H1 (cell line): ENCODE measurements at regions not wholly inside any gene's neighbourhood (a gene's known extent, or its start where the extent isn't known, plus 50 kb on each side); places are given as distances from the start of the nearest gene placed in this dataset.

ENCODE experiments used
- CTCF ChIA-PET: fragments of 300-600 bp; sonication (Branson Sonifier 250); formaldehyde crosslinking; loops from one replicate; lab custom pipeline; 2021; ENCODE audit not compliant: partially characterized antibody; lab: Charles Lee
- POLR2A ChIA-PET: fragments of 300-600 bp; sonication (Branson Sonifier 250); formaldehyde crosslinking; loops from one replicate; lab custom pipeline; 2021; ENCODE audit warnings: inconsistent platforms; ENCODE audit not compliant: partially characterized antibody; lab: Charles Lee
- DNase-seq, 2 experiments: peaks; one replicate each; pipeline versions ENCODE4 v3.0.0 to v3.0.0-alpha.2; 2010 to 2022; ENCODE audit warnings: low spot score in 2 of 2, low read depth in 1 of 2, mixed read lengths in 1 of 2
- FAIRE-seq: peaks from 2 replicates; lab custom pipeline; 2011; peaks lifted over from hg19 to GRCh38; lab: Jason Lieb, UNC
- H2AFZ ChIP-seq: 2 replicates; pipeline ENCODE4 v1.8.1; 2012; ENCODE audit warnings: low read length, inconsistent platforms
- H2AK5ac ChIP-seq: 2 replicates; pipeline ENCODE4 v1.6.1; 2013; ENCODE audit warnings: low read depth, low read length
- H2BK120ac ChIP-seq: replicated peaks from 2 replicates; pipeline ENCODE3; 2013; ENCODE audit warnings: low read depth, low read length, inconsistent platforms
- H2BK12ac ChIP-seq: 2 replicates; pipeline ENCODE4 v1.6.1; 2013; ENCODE audit warnings: low read depth, low read length
- H2BK15ac ChIP-seq: 2 replicates; pipeline ENCODE4 v1.6.1; 2013; ENCODE audit warnings: low read length
- H2BK20ac ChIP-seq: 2 replicates; pipeline ENCODE4 v1.6.1; 2013; ENCODE audit warnings: low read length
- H2BK5ac ChIP-seq: 2 replicates; pipeline ENCODE4 v1.6.1; 2013; ENCODE audit warnings: low read depth, low read length
- H3K14ac ChIP-seq: 2 replicates; pipeline ENCODE4 v1.6.1; 2013; ENCODE audit warnings: inconsistent platforms; ENCODE audit not compliant: insufficient read length
- H3K18ac ChIP-seq: 2 replicates; pipeline ENCODE4 v1.6.1; 2013; ENCODE audit warnings: low read length; ENCODE audit errors: extremely low read depth
- H3K23ac ChIP-seq: 2 replicates; pipeline ENCODE4 v1.6.1; 2013; ENCODE audit warnings: inconsistent platforms; ENCODE audit not compliant: insufficient read length
- H3K23me2 ChIP-seq: 2 replicates; pipeline ENCODE4 v1.6.1; 2013; ENCODE audit warnings: low read depth, low read length
- H3K27ac ChIP-seq: 2 replicates; pipeline ENCODE4 v1.6.1; 2011; ENCODE audit warnings: low read depth, low read length, inconsistent platforms
- H3K27me3 ChIP-seq, 4 experiments: replicated peaks in 1 of 4; 1 replicate in 1 of 4; 2 replicates in 3 of 4; pipeline versions ENCODE4 v1.6.1 to v1.8.1; 2011 to 2013; ENCODE audit warnings: low read length in 3 of 4, mild to moderate bottlenecking in 3 of 4, inconsistent platforms in 2 of 4, mixed read lengths in 2 of 4, moderate library complexity in 1 of 4; ENCODE audit not compliant: control insufficient read depth in 3 of 4, insufficient read depth in 3 of 4; ENCODE audit errors: extremely low read depth in 1 of 4
- H3K36me3 ChIP-seq, 4 experiments: 2 replicates each; pipeline versions ENCODE4 v1.6.1 to v1.8.1; 2011 to 2013; ENCODE audit warnings: mild to moderate bottlenecking in 4 of 4, low read length in 3 of 4, moderate library complexity in 2 of 4, control low read depth in 1 of 4, inconsistent platforms in 1 of 4; ENCODE audit not compliant: insufficient read depth in 4 of 4, control insufficient read depth in 2 of 4
- H3K4ac ChIP-seq: replicated peaks from 2 replicates; pipeline ENCODE3; 2013; ENCODE audit warnings: low read length, low read depth, mixed read lengths, inconsistent platforms; ENCODE audit not compliant: insufficient read length
- H3K4me1 ChIP-seq, 4 experiments: replicated peaks in 1 of 4; 1 replicate in 1 of 4; 2 replicates in 3 of 4; pipeline versions ENCODE4 v1.6.1 to v1.8.1; 2011 to 2013; ENCODE audit warnings: low read length in 3 of 4, inconsistent platforms in 2 of 4, mixed read lengths in 1 of 4; ENCODE audit not compliant: insufficient read depth in 4 of 4, control insufficient read depth in 3 of 4
- H3K4me2 ChIP-seq, 2 experiments: 2 replicates each; pipeline versions ENCODE4 v1.6.1 to v1.8.1; 2011 to 2013; ENCODE audit warnings: low read depth in 2 of 2, low read length in 2 of 2, control low read depth in 1 of 2, inconsistent platforms in 1 of 2, mild to moderate bottlenecking in 1 of 2; ENCODE audit not compliant: insufficient read depth in 1 of 2
- H3K4me3 ChIP-seq, 4 experiments: fragments of 200-600, 300-600 bp in 1 of 4; sonication (generic), shearing (Covaris generic), sonication (Bioruptor Twin) in 1 of 4; 2 replicates each; pipeline versions ENCODE4 v1.5.1 to v1.8.1; 2011 to 2016; ENCODE audit warnings: low read length in 4 of 4, low read depth in 3 of 4, control low read depth in 2 of 4, inconsistent platforms in 2 of 4, mild to moderate bottlenecking in 2 of 4, mixed read lengths in 1 of 4, moderate library complexity in 1 of 4; ENCODE audit not compliant: insufficient read depth in 2 of 4; ENCODE audit errors: extremely low read depth in 1 of 4
- H3K56ac ChIP-seq: replicated peaks from 2 replicates; pipeline ENCODE3; 2013; ENCODE audit warnings: low read depth, mild to moderate bottlenecking, mixed read lengths, low read length, inconsistent platforms; ENCODE audit not compliant: insufficient read length
- H3K79me1 ChIP-seq: 2 replicates; pipeline ENCODE4 v1.6.1; 2013; ENCODE audit warnings: low read depth, low read length, control low read depth
- H3K79me2 ChIP-seq, 2 experiments: 2 replicates each; pipeline versions ENCODE4 v1.6.1 to v1.8.1; 2012 to 2013; ENCODE audit warnings: low read length in 2 of 2, mild to moderate bottlenecking in 2 of 2, inconsistent platforms in 1 of 2; ENCODE audit not compliant: insufficient read depth in 2 of 2, control insufficient read depth in 1 of 2
- H3K9ac ChIP-seq, 4 experiments: replicated peaks in 1 of 4; 1 replicate in 1 of 4; 2 replicates in 3 of 4; pipeline versions ENCODE4 v1.6.1 to v1.8.1; 2011 to 2013; ENCODE audit warnings: low read depth in 3 of 4, low read length in 3 of 4, control low read depth in 2 of 4, mild to moderate bottlenecking in 2 of 4, moderate library complexity in 2 of 4, inconsistent platforms in 1 of 4; ENCODE audit errors: extremely low read depth in 1 of 4
- H3K9me3 ChIP-seq, 2 experiments: 2 replicates each; pipeline versions ENCODE4 v1.6.1 to v1.8.1; 2012 to 2013; ENCODE audit warnings: mild to moderate bottlenecking in 2 of 2, moderate library complexity in 2 of 2, control low read depth in 1 of 2, inconsistent platforms in 1 of 2, low read depth in 1 of 2, low read length in 1 of 2, mixed read lengths in 1 of 2; ENCODE audit not compliant: insufficient read depth in 2 of 2
- H4K20me1 ChIP-seq, 2 experiments: replicated peaks in 1 of 2; 2 replicates each; pipeline versions ENCODE3 to v1.8.1; 2011 to 2013; ENCODE audit warnings: inconsistent platforms in 2 of 2, low read length in 2 of 2, mild to moderate bottlenecking in 1 of 2; ENCODE audit not compliant: insufficient read depth in 2 of 2, control insufficient read depth in 1 of 2
- H4K5ac ChIP-seq: 2 replicates; pipeline ENCODE4 v1.6.1; 2013; ENCODE audit warnings: low read length, low read depth, mixed read lengths, inconsistent platforms; ENCODE audit not compliant: insufficient read length
- H4K8ac ChIP-seq: 2 replicates; pipeline ENCODE4 v1.8.0; 2013; ENCODE audit warnings: mild to moderate bottlenecking, moderate library complexity, low read length, inconsistent platforms; ENCODE audit not compliant: insufficient read depth; ENCODE audit errors: extremely low read depth
- H4K91ac ChIP-seq: replicated peaks from 2 replicates; pipeline ENCODE3; 2013; ENCODE audit warnings: low read length, mixed read lengths, inconsistent platforms; ENCODE audit not compliant: insufficient read length
- NANOG ChIP-seq: IDR thresholded peaks from 2 replicates; pipeline ENCODE4 v1.6.1; 2011; ENCODE audit warnings: low read length, low read depth, mild to moderate bottlenecking, inconsistent platforms; ENCODE audit not compliant: insufficient read depth, poor library complexity, severe bottlenecking
- POU5F1 ChIP-seq: IDR thresholded peaks from 2 replicates; pipeline ENCODE4 v1.6.1; 2011; ENCODE audit warnings: low read depth, mild to moderate bottlenecking, low read length, moderate library complexity
- RAD21 ChIP-seq, 2 experiments: IDR thresholded peaks in 1 of 2; conservative IDR thresholded peaks in 1 of 2; 2 replicates each; pipeline ENCODE4 v1.6.1; 2011; ENCODE audit warnings: low read depth in 2 of 2, low read length in 2 of 2, improper control_type of control experiment in 1 of 2, inconsistent platforms in 1 of 2, mild to moderate bottlenecking in 1 of 2, moderate library complexity in 1 of 2
- YY1 ChIP-seq: IDR thresholded peaks from 2 replicates; pipeline ENCODE4 v1.6.1; 2011; ENCODE audit warnings: low read depth, mild to moderate bottlenecking, low read length
- WGBS, 2 experiments: shearing (Covaris generic) in 1 of 2; methylation state at CpG; one replicate each; pipeline versions ENCODE4 v1.1.6 to v1.1.7; 2013 to 2015; ENCODE audit warnings: low lambda C conversion rate in 2 of 2, mixed read lengths in 2 of 2, inconsistent platforms in 1 of 2, low coverage in 1 of 2, missing lambda C conversion rate in 1 of 2; ENCODE audit not compliant: insufficient replicate concordance in 2 of 2, insufficient coverage in 1 of 2, insufficient read length in 1 of 2; ENCODE audit errors: extremely low coverage in 1 of 2, missing lambda C conversion rate in 1 of 2; 5-methylcytosine and 5-hydroxymethylcytosine counted together

DNA sequence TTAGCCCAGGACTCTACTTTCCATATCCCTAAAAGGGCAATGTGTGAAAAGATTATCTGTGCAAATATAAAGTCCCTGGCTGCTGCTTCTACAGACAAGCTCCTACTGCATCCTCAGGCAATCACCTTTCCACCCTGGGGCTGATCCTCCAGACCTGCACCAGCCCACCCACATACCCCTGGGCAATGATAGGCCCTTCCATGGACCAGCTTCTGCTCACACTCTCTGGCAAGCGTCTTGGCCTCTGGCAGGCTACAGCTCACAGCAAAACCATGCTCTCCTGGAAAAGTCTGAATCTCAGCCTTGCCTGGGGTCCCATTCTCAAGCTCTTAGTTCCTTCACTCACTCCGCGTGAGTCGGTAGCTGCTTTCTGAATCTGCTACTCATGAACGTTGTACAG lies 69.5 kb downstream of the IGLL5 start:
- H2AK5ac ChIP-seq, result no peak overlapping the region
- H4K91ac ChIP-seq, result no peak overlapping the region
- H3K18ac ChIP-seq, result no peak overlapping the region
- no peaks in the 10 kb centered on the region for H3K36me3 ChIP-seq
- no peak overlapping the region for H2BK12ac ChIP-seq
- DNase-seq (no peak), FAIRE-seq (no peak)
- no peak overlapping the region for H3K27ac ChIP-seq
- H3K23me2 ChIP-seq, result no peaks in the 10 kb centered on the region
- ChIA-PET CTCF (interaction anchor here (0.6 to 8.7 kb wide), 38 partner anchors 10 to 1995 kb away, joined by 3 to 384 read pairs (median 4); partner anchors contain the start of gene GNAZ), POLR2A (no interaction called here)
- H2BK20ac ChIP-seq, result no peak overlapping the region
- H4K20me1 ChIP-seq, result no peaks in the 10 kb centered on the region
- H3K56ac ChIP-seq, result no peak overlapping the region
- H3K79me1 ChIP-seq, result no peaks in the 10 kb centered on the region
- no peak overlapping the region for H2AFZ ChIP-seq
- WGBS, 2 experiments, result 62% methylated on average over 5 of the region's 5 CpGs; no CpG with 5 or more reads in 1 of the 2 experiments
- H3K4me2 ChIP-seq, result no peak overlapping the region
- no peak overlapping the region for H2BK15ac ChIP-seq
- H3K4ac ChIP-seq, result no peak overlapping the region
- 0 out of 7 replicates have a peak, but pooled peaks cover 0 to 4% (median under 1%) of the 10 kb centered on the region in 4 experiments for H3K4me1 ChIP-seq
- peaks cover under 1 to 3% of the 10 kb centered on the region in 2 experiments; a peak in 1 of 4 replicates for H3K9me3 ChIP-seq
- H3K9ac ChIP-seq, result no peak overlapping the region
- H2BK120ac ChIP-seq, result no peak overlapping the region
- H4K5ac ChIP-seq, result no peak overlapping the region
- no peak overlapping the region for H2BK5ac ChIP-seq
- no peak overlapping the region for H3K4me3 ChIP-seq
- no peaks in the 10 kb centered on the region for H3K79me2 ChIP-seq
- no peak overlapping the region for H3K23ac ChIP-seq
- H3K14ac ChIP-seq, result no peak overlapping the region
- no peak overlapping the region; the same call in 1 of the 2 replicates for H4K8ac ChIP-seq
- peaks cover 0 to 23% (median 4%) of the 10 kb centered on the region in 4 experiments; a peak in 2 of 7 replicates for H3K27me3 ChIP-seq
- TF ChIP-seq YY1 (no peak), RAD21 (IDR thresholded peaks at IDR 0.05 in 1 of 2, conservative IDR thresholded peaks at IDR 0.05 in 1 of 2; ENCODE audit: low read depth in 2 of 2, low read length in 2 of 2) (no peak), POU5F1 (no peak), NANOG (no peak)
